HG03196 (cell line): ENCODE measurements at regions not wholly inside any gene's neighbourhood (a gene's known extent, or its start where the extent isn't known, plus 50 kb on each side); places are given as distances from the start of the nearest gene placed in this dataset.
"Not testable (repeated sequence)": the region's sequence is repeated elsewhere in the genome, so short reads cannot be mapped to it uniquely, and the experiment has no call there.

ENCODE experiments used
- ATAC-seq: cut with Tn5 transposase; IDR thresholded peaks from one replicate; pipeline ENCODE4 v1.9.1; 2021; ENCODE audit not compliant: unreplicated experiment

GRCh38 chr14:44788612-44789011 lies 173.1 kb downstream of the KLHL28 start:
- ATAC-seq, result no peak

DNA sequence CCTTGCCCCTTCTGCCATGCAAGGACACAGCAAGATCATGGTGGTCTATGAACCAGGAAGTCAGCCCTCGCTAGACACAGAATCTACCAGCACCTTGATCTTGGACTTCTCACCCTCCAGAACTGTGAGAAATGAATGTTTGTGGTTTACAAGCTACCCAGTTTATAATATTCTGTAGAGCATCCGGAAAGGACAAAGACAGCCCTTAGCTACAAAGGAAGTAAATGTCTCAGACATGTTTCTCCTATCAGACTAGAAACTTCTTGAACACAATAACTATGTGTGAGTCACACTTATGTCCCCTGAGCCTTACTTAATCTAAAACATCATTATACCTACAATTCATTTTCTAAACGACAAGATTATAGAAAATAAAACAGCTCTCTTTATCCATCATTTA lies 176.7 kb downstream of the KLHL28 start:
- ATAC-seq, result no peak

GRCh38 chr14:44783901-44784300 lies 177.8 kb downstream of the KLHL28 start:
- ATAC-seq, result no peak

DNA sequence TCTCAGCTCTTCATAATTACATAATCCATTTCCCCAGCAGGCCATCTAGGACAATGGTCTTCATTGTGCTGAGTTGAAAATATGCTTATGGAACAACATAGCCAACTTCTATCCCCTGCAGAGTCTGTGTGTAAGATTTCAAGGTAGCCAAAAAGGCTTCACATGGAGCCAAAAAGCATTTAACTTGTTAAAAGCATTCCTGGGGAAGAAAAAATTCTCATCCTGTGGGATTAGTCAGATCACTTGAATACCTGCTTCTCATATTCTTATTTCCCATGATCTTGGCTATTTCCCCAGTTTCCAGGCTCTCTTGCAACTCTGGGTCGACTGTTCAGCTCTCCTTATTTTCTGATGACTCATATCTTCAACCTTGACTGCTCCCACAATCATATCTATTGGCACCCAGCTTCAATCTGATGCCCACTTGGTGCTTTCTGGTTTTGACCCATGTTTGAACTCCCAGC lies 178.9 kb downstream of the KLHL28 start:
- no peak for ATAC-seq

DNA sequence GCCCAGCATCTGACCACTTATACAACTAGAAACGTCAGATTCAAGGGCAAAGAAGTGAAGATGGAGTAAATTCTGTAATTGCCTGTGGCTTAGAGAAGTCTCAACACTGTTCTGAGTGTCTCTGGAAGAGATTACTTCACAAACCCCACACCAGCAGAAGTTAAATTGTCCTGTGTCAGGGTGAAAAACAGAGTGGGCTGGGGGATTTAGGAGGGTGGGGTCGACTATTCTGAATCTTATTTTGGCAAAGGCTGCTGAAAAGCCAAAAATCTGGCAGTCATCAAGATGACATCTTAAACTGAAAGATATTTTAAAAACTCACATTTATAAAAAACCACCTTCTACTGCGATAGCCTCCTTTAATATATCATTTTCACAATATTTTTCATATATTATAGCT lies 180.8 kb downstream of the KLHL28 start:
- ATAC-seq, result no peak

DNA sequence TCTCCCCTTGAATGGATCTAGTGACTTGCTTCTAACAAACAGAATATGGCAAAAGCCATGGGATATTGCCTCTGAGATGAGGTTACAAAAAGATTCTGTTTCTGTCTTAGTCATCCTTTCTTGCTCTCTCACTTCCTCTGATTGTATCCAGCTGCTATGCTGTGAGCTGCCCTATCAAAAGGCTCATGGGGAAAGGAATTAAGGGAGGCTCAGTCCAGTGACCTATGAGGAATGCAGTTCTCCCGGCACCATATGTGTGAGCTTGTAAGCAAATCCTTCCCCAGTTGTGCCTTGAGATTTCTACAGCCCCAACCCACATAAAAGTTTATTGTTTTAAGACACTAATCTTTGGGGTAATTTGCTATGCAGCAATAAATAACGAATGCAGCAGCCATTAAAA lies 183.1 kb downstream of the KLHL28 start:
- ATAC-seq, result no peak

- ATAC-seq, result no peak
These were observed 184.2 kb downstream of the KLHL28 start for GRCh38 chr14:44777584-44777983.

GRCh38 chr14:44775248-44775647 lies 186.5 kb downstream of the KLHL28 start:
- ATAC-seq, result no peak

DNA sequence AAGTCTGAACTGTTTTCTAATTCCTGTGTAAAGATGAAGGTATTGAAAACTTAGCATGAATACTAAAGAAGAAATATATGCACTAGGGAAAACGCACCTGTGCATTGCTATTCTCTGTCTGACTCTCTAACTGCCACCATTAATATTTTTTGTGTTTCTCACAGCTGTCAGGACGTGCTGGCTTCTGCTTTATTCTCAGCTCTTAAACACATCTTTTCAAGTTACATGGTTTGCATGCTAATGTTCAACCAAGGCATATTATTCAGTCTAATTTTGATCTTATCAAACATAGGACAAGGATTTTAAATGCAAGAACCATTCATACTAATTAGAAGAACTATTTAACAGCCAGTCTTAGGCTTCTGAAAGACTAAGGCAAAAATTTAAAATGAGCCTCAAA lies 187.4 kb downstream of the KLHL28 start:
- no peak for ATAC-seq

DNA sequence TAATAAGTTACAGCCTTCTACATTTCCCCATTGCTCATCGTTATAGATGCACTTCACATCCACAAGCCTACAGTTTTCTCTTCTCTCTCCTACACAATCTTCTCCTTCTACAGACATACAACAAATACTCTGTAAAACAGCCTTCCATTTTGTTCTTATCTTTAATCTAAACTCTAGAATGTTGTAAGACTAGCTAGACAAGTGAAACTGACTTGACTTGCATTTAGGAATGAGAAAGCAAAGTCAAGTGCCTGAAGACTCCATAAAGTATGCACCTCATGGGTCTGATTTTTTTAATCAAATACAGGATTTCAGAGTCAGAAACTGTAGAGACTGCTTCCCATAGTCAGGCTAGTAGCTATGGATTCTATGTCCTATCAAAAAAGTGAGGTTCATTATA lies 190.3 kb downstream of the KLHL28 start:
- ATAC-seq, result no peak

DNA sequence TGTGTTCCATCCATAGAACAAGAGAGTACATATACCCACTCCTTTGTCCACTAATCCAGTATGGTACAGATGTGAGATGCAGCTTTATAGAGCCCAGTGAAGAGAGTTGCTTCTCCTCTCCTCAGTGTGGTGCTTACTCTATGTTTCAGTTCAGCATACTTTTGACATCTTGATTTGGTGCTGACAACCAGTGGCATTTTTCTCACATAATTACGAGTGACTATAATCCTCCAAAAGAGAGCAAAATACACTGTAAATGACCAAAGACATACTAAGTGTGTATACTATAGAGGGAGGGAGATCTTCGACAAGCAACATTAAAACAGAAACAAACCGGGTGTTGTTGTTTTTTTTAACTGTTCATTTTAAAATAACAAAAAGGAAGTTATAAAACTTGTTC lies 191.5 kb downstream of the KLHL28 start:
- ATAC-seq, result no peak

DNA sequence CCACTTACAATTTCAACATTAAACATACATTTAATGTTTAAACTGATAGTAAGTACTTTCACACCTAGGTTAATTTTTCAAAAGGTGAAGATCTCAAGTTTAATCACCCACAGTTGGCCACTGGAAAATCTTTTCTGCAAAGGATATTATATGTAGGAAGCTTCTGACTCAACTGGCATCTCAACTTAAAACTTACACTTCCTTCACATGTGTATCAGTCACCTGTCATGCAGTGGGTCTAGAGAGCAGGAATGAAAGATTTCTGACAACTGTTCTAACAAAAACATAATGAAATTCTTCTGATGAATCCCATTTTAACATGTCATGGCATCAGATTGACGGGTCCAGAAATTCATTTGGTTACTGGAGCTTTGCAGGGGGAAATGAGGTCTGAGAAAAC lies 192.8 kb downstream of the KLHL28 start:
- no peak for ATAC-seq

DNA sequence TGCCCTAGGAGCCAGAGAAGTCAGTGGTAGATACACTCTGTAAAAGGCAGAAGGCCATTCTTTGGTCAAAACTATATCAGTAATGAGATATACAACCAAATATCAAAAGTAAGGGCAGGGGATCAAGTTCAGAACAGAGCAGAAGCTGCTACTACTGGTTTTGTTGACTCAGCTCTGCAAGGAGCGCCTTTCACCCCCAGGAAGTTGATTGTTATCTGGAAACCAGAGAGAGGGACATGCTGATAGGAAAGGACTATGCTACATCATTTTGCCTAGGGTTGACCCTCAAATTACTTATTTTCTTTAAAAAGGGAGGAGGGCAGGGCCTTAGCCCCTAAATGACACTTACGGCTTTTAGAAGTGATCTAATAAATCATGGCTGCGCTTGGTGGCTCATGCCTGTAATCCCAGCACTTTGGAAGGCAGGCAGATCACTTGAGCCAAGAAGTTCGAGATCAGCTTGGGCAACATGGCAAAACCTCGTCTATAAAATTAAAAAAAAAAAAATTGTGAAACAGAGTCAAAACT lies 194.0 kb downstream of the KLHL28 start:
- ATAC-seq, result no peak

DNA sequence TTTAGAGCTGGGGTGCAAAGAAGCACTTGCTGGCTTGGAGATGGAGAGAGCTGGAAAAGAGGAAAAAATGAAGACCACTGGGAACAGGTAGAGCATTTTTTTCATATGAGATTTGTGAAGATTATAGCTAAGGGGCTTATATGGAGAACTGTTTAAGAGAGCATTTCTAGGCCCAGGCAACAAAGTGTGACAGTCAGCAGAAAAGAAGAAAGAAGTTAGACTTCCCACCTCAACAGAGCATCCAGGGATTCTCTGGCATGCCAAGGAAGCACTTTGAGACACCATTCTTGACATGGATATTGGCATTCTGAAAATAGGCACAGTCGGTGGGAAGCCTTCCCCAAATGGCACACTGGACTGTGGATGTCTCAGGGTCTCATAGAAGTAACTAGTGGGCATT lies 195.5 kb downstream of the KLHL28 start:
- no peak for ATAC-seq

GRCh38 chr14:44763356-44763755 lies 198.4 kb downstream of the KLHL28 start:
- ATAC-seq, result no peak

DNA sequence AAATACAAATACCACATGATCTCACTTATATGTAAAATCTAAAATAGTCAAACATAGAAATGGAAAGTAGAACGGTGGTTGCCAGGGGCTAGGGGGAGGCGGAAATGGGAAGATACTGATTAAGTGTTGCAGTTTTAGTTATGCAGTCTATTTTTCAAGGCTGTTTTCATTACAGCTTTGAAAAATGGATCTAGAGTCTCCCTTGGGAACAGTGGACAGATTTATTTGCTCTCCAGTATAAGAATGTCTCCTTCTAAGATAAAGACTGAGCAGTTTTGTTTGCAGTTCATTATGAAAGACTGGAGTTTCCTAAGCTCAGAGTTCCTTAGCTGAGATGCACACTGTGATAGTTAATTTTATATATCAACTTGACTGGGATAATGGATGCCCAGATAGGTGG lies 202.5 kb downstream of the KLHL28 start:
- ATAC-seq, result no peak

DNA sequence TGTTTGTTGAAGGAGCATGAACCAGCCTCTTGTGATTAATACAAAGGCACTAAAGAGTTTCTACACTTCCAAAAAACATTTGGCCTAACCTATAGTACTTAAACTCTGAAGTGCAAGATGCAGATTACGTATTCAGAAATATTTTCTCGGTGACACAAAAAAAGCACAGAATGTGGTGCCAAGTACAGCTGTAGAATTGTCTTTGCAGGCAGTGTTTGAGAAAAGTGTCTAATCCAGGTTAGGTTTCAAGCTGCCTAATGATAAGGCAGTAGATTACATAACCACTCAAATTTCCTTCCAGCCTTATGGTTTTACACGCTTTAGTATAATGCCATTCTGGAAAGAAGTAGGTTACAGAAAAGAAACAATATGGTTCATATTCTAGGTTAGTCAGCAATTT lies 205.2 kb downstream of the KLHL28 start:
- no peak for ATAC-seq

- no peak for ATAC-seq
These were observed 216.4 kb downstream of the KLHL28 start for GRCh38 chr14:44745371-44745770.

GRCh38 chr14:44742202-44742601 lies 219.5 kb downstream of the KLHL28 start:
- ATAC-seq, result no peak

- ATAC-seq, result no peak
These were observed 220.3 kb downstream of the KLHL28 start for GRCh38 chr14:44741431-44741830.

DNA sequence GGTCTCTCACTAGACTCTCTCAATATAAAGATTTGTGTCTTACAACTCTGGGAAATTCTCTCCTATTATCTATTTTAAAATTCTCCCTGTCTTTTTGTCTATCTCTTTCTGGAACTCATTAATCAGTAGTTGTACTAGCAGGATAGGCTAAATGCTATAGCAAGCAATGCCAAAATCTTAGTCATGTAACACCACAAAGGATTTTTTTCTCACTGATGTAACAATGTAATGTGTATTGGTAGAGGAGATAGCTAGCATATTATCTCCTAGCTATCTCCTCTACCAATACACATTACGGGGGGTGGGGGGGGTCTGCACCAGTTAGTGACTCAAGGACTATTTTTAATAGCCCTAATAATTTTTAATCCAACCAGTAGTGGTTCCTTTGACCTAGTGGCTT lies 225.4 kb downstream of the KLHL28 start:
- no peak for ATAC-seq

- no peak for ATAC-seq
These were observed 225.1 kb upstream of the FSCB start for GRCh38 chr14:44732144-44732543.

GRCh38 chr14:44730860-44731259 lies 223.8 kb upstream of the FSCB start:
- no peak for ATAC-seq

DNA sequence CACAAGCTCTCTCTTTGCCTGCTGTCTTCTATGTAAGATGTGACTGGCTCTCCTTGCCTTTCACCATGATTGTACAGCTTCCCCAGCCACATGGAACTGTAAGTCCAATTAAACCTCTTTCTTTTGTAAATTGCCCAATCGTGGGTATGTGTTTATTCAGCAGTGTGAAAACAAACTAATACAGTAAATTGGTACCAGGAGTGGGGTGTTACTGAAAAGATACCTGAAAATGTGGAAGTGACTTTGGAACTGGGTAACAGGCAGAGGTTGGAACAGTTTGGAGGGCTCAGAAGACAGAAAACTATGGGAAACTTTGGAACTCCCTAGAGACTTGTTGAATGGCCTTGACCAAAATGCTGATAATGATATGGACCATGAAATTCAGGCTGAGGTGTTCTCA lies 214.3 kb upstream of the FSCB start:
- not testable (repeated sequence) for ATAC-seq
